ENCODE measurements at regions not wholly inside any gene's neighbourhood (a gene's known extent, or its start where the extent isn't known, plus 50 kb on each side); places are given as distances from the start of the nearest gene placed in this dataset.

DNA sequence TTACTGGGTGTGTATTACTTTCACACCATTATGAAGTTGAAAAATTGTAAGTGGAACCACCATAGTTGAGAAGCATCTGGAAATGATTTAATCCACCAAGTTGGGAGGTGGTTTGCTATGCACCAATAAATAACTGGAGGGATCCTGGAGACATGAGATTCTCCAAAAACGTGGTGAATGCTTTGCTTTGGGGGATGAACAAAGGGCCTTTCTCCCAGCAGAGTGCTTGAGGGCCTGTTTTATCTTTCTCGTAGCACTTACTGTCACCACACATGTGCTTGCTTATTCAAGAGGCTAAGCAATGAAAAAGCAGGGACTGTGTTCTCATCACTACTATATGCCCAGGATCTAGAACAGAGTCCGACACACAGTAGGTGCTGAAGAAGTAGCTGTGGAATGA, 371.1 kb downstream of the DHX35 start:
- DNase-seq: no peak

DNA sequence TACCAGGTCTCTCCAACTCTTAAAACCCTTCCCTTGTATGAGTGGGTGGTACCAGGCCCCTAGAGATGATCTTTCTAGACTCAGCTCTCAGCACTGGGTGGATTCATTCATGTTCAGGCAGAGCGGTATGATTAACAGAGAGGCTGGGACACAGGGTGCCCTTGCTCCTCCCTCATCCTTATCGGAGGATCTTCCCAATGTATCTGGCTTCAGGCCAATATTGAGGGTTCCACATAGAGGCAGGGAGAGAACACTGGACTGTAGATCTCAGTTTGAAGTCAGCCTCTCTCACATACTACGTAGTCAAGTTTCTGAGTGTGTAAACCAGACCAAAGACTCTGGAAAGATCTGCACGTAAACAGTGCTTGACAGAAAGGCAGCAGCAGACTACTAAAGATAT, 366.2 kb downstream of the DHX35 start:
- no peak for DNase-seq

DNA sequence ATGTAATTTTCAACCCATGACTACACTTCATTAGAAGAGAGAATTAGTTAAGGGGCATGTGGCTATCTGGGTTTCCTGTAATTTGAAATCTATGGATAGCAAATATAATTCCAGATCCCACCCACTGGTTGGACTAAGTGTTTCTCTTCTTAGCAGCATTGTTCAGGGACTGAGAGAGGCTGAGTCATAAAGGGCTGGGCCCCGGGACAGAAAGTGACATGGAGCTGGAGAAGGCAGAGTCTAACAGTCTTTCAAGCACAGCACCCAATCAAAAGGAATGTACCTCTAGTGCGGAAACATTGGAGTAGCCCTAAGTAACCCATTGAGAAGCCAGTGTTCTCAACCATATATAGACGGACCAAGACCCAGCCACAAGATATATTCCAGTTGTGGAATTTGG, 363.9 kb downstream of the DHX35 start:
- no peak for DNase-seq

DNA sequence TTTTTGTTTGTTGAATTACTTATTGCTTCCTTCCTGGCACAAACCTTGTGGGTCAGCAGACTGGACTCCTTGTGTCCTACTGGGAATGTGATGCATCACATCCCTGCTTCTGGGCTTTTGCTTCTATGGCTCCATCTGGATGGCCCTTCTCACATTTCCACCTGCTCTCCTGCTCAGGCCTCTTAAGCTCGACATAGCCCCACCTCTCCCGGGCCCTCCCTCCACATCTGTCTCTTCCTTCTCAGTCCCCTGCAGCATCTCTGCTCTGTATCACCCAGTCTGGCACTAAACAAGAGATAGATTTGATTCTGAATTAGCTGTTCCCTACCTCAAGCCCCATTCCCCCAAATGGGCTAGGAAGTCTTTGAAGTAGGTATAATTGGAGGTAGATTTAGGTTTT, 356.8 kb downstream of the DHX35 start:
- DNase-seq: no peak

DNA sequence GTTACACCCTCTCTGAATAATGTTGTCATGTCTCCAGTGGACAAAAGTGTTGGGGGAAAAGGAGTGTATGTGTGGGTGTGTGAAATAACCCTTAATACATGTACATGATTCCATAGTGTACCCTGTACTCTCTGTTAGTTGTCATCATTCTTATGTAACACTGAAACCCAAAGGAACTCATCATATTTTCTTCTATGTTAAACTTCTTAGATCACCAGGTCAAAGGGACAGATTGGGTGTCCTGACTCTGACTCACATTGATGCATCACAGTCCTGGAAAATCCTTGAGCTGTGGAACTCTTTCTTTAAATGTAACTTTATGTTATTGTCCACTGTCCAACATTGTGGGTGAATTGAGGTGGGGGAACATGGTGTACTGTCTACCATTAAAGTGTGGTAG, 350.5 kb downstream of the DHX35 start:
- DNase-seq: no peak

DNA sequence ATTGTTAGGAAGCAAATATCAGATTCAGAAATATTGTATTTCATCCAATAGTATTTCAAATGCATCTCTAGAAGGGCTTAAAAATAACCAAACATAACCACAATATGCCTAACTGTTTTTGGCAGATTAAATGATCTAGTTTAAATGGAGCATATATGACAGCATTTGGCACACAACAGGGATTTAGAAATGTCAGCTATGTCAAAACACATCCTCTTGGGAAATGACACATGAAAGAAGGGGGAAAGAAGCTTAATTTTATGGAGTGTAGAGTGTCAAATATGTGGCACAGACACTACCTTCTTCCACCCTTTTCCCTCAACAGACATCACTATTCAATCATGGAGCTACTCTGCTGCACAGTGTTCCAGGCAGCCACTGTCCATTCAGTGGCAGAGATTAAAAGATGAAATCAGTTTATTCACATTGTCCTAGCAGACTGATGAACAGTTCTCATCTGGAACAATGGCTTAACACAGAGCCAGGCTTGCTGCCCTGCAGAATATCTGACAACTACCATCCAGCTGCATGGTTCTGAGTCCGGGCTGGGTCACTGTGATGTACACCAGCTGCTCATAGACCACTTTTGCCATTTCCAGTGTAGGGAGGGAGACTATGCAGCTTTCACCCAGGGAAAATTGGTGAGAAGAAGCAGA, 349.8 kb downstream of the DHX35 start:
- DNase-seq: no peak

DNA sequence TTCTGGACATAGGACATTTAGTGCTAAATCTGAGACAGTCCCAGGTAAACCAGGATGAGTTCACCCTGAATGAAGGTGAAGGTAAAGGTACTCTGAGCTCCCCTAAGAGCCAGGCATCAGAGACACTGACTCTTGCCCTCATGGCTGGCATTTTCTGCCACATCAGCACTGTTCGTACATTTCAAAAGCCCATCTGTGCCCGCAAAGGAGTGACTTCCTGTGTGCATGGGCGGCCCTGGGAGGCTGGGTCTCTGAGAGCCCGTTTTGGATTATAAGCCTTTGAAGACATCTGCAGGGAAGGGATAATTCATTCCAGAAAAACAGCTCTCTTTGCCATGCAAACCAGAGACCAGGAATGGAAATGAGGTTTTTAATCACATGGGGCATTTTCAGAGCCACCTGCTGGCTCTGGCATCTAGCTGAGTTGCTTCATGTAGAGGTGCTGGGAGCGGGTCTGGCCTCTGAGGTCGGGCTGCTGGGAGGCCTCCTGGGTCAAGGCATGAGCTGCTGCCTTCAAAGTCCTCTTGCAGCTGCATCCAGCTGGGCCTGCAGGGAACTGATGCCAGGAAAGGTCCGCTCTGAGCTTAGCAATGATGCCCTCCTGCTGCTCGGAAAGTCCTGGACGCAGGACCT, 348.3 kb downstream of the DHX35 start:
- DNase-seq: no peak

DNA sequence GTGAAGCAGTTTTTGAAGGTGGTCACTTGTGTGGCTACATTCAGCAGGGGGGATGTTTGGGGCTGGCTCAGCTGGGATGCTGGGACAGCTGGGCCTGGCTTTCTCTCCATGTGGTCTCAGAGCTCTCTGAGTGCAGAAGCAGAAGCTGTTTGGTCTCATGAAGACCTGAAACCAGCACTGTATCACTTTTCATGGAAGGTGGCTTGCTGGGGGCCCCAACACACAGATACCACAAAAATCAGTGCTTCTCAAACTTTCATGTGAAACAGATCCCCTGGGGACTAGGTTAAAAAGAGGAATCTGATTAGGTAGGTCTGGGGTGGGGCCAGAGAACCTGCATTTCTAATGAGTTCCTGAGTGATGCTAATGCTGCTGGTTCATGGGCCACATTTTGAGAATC, 347.3 kb downstream of the DHX35 start:
- no peak for DNase-seq

DNA sequence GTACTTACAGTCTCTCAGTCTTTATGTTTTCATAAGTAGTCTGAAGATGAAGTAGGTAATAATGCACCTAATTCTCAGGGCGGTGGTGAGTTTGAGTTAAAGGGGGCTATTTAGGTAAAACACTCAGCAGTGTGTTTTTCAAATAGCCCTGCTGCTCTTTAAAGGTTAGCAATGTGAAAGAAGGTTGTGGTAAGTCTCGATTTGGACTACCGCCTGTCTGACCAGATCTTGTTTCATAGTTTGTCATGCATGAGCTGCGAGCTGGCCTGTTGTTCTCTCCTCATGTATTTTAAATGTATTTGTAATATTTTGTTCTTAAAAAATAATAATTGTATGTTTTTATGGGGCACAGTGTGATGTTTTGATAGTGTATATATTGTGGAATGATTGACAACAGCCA, 340.2 kb downstream of the DHX35 start:
- DNase-seq: no peak

DNA sequence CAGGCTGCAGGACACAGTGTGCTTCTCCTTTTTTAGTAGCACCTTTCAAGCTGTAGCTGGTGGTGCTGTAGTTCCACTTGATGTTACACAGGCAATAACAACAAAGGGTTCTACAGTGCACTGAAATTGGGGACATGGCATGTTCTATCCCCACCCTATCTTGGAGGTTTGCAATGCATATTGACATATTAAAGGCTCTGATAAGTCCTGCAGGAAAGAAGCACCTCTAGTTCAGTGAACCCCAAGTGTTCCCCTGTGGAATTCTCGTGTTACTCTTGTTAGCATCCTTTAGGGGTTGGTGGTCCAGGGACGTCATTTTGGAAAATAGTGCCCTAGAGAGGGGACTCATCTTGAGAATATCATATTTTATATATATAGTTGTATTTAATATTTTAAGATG, 337.6 kb downstream of the DHX35 start:
- DNase-seq: no peak

DNA sequence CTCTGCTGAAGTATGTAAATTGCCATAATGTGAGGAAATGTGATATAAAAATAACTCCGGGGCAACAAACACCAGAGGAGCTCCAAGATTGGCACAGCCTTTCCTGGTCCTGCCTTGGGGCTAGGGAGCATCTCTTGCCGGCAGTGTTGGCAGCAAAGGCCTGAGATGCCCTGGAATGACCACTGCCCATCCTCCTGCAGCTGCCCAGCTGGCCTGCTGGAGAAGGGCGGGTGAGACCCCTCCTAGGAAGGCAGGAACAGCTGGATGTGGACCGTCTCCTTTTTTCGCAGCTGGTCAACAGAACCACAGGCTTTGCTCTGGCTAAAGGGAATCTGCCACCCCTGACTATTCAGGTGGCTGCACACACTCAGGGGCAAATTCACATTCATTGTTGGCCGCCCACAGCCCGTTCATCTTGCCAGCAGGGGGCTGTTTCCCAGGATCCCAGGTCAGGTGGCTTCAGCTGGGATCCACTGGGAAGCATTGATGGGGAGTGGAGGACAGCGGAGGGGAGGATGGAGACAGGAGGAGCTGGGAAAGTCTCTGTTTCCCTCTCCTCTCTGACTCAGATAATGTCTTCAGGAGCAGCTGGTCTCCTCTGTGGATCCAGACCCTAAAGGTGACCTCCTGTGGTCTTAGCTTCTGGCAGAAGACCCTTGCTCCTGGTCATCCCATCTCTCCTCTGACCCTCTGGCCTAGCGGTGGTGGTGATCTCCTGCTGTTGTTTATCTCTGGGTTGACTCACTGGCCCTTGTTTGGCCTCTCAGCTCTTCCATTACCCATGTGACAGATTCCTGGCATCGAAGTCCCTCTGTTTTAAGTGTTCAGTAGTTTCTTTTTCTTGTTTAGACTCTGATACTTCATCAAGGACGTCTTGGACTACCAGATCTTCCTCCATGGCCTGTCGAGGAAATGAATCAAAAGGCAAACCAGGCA, 336.7 kb downstream of the DHX35 start:
- DNase-seq: no peak

DNA sequence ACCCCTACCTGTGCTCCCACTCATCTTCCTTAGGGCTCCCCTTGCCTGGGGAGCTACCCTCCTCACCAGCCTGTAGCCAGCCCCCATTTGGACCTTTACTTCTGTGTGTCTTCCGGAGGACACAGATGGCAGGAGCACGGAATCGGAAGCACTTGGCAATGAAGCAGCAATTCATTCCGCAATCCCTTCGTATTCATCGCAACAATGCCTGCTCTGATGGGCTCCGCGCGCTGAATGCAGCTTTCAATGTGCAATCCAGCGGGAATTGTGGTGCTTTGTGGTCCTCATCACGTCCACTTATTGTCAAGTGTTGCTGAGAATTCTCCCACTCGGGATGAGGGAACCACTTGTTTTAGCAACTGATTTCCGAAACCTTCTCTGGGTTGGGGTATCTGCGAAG, 336.0 kb downstream of the DHX35 start:
- no peak for DNase-seq

DNA sequence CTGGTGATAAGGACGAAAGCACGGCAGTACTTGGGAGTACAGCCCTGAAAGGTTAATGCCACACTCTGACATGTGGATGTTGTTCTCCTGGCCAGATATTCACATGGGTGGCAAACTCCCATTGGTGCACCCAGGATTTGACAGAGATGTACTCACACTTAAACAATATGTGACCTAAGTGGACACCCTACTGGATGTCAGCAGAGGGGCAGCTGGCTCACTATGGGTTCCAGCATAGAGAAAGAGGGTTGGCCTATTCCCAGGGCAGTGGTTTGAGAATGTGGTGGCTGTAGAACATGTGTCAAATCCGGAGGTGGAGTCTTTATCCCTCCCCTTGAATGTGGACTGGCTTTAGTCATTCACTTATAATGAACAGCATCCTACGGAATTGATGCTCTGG, 333.2 kb downstream of the DHX35 start:
- DNase-seq: no peak

DNA sequence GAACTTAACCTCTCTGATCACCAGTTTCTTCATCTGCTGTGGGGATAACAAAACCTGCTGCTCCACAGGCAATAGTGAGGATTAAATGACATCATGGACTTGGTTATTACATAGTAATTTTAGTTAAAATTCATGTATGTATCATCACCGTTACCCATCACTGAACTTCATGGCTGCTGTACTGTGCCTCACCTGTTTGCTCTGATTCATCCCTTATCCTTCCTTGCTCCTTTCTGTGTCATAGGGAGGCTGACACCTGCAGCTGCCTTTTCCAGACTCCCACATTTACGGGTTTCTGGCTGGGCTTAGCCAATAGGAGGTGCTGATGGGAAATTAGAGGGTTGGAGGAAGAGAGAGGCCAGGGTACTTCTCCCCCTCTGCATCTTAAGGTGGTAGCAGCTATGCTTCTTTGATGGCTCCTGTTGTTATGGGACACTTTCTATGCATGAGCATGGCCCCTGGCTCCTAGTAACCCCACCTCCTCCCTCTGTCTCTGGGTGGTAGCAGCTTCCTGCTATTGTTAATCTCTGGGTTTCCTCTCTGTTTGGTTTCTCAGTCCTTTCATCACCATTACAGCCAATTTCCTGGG, 332.1 kb downstream of the DHX35 start:
- no peak for DNase-seq

DNA sequence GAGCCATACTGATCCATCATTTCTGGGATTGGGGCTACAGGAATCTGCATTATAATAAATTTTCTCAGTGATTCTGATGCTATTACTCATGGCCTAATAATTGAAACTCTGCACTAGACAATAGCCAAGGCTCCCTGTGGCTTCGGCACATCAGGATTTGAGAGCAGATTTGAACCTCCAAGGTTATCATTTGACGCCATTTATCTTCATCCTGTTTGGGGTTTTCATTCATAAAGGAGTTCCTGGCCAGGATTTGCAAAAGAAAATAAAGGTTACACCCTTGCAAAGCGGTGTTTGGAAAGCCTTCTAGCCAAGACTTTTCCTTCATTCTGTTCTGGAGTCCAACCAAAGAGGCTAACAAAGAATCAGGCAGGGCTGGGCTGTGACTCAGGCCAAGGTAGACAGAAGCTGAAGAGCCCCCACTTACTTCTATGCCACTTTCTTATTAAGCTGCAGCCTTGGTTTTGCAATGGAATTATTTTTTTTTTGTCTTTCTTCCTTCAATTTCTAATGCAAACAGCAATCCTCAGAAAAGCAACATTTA, 330.1 kb downstream of the DHX35 start:
- no peak for DNase-seq

DNA sequence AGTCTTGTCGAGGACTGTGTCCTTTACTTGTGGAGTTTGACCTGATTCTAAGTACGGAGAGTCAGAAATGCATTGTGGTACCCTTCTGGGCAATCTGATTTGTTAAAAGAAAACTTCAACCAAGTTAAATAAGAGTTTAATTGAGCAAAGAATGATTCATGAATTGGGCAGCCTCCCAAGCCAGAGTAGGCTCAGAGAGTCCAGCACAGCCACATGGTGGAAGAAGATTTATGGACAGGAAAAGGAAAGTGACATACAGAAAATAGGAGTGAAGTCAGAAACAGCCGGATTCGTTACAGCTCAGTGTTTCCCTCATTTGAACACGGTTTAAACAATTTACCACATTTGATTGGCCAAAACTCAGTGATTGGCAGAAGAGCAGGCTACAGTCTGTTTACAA, 329.2 kb downstream of the DHX35 start:
- DNase-seq: no peak

DNA sequence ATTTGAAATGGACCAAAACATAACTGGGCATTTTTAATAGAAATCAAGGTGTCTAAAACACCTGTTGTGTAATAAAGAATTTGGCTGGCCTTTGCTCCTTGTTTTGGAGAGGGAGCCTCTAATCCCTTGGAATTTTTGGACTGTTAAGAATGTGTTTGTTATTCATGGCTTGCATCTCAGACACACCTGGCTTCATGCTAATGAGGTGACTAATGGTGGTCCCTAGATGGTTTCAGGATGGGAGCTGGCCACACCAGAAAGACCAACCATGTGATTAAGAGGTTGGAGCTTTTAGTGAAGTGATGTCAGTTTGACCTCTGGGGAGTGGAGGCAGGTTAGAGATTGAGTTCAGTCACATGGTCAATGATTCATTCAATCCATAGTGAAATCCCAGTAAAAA, 328.4 kb downstream of the DHX35 start:
- DNase-seq: no peak

DNA sequence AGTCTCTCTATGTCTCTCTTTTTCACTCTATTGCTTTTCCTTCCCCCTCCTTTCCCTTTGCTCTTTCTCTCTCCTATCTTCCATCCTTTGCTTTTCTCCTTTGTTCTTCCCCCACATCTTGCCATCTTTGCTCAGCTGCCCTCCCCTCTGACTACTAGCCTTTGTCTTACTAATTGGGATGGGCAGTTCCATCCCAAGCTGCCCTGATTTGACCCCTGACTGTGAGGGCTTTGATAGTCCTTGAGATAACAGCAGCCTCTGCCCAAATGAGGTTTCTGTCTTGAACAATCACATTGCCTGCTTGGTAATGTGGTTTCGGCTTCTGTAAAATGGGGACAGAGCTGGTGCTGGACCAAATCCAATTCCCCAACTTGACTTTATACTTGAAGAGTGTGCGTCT, 327.7 kb downstream of the DHX35 start:
- no peak for DNase-seq

DNA sequence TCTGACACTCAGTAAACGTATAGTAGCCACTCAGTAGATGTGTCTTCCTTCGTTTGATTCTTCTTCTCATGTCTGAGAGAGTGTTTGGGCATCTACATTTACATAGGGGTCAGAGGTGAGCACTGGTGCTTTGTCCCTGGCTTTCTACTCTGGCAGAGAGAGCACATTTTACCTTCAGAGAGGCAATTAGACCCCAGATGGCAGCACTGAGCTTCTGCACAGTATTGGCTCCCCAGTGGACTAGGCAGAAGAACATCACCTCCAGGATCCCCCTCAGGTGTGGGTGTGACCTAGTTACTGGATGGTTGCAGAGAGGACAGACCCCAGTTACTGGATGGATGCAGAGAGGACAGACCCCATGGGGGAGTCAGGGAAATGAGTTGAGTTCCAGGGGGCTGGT, 327.2 kb downstream of the DHX35 start:
- no peak for DNase-seq

DNA sequence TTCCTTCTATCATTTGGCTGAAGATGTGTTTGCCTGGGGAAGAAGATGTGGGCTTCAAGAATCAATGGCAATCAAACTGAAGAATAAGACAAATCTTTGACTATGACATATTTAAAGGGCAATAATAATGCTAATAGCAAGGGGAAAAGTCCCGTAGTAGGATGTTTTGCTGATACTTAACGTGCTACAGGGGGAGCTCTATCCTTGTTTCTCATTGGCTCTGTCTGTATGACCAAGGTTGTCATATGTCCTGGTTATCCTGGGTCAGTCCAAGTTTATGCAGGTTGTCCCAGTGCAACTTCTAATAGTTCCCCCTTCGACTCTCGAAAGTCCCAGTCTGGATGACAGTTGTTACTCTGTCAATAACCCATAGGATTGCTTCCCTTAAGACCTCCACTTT, 321.3 kb downstream of the DHX35 start:
- DNase-seq: no peak

DNA sequence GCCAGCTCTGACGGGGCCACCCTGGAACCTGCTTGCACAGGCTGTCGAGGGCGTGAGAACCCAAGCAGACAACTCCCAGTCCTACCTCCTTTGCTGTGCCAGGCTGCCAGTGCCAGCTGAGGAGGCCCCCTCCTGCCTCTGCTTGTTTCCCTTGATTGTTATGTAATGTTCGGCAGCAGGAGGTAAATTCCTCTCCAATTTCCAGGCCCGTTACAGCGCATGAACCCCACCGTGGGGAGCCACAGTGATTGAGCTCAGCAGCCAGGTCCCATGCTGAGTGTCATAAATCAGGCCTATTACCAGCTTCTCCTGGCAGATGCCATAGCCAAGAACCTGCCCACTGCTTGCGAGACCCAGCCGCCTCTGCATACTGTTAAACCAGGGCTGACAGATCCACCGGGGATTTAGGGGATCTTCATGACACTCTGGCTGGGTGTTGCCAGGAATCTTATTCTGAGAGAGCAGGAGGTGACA, 320.5 kb downstream of the DHX35 start:
- no peak for DNase-seq

DNA sequence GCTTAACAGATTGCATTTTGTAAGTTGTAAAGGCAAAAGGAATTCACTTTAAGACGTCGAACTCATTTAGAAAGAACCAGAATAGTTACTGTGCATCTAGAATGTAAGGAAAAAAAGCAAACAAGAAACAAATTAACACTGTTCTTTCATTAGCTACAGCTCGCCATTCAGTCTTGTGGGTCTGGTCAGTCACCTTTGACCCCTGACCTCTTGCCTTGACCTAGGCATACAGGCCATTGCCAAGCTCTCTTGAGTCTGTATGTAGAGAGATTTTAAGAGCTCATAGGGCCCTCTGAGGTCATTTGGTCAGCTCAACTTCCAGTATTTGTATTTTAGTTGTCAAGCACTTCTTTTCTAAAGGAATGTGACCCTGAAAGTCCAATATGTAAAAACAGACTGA, 318.7 kb downstream of the DHX35 start:
- DNase-seq: no peak

DNA sequence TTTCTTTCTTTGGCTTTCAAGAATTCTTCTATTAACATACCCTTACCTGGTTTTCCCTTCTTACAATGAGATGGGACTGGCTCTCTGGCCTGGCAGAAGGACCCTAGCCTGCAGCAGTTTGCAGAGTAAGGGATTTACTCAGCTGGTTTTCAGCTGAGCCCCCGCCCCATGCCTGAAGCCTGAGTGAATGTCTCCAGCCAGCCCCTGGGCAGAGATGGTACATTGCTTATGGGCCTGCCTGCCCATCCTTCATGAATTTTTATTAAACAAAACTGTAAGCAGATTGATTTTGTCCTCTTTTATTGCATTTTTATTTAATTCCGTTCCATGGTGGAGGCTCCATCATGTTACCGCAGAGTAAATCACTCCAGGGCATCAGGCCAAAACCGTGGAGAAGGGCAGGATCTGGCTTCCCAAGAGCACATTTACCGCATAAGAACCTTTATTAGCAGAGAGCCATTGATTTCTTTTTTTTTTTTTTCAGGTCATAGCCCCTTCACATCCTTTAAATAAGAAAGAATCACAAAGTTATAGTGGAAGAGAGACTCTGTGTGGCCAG, 316.2 kb downstream of the DHX35 start:
- no peak for DNase-seq

All from stimulated activated CD4-positive, alpha-beta T cell treated with anti-CD3 and anti-CD28 coated beads, Interleukin-4, amount 100 ng/mL, for 24 hours (primary cell).